SHP77 (cell line): ENCODE measurements at regions not wholly inside any gene's neighbourhood (a gene's known extent, or its start where the extent isn't known, plus 50 kb on each side); places are given as distances from the start of the nearest gene placed in this dataset.
"Not testable (repeated sequence)": the region's sequence is repeated elsewhere in the genome, so short reads cannot be mapped to it uniquely, and the experiment has no call there.

Source experiments
- DNase-seq, 2 experiments: peaks; one replicate each; lab custom pipeline; 2025; lab: John Stamatoyannopoulos, UW

GRCh38 chr4:179692222-179692621 lies 2250.0 kb upstream of the AGA start:
- DNase-seq = no peak

DNA sequence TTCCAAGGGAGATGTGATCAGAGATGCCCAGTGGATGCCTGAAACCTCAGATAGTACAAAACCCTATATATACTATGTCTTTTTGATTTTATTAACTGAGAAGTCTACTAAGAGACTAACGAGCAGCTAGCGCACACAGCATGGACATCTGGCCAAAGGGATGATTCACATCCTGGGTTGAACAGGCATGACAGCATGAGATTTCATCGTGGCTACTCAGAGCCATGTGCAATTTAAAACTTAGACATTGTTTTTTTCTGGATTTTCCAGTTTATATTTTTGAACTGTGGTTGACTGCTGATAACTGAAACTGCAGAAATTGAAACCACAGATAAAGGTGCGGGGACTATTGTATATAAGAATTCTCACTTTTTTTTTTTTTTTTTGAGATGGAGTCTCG lies 2252.9 kb upstream of the AGA start:
- no peak for DNase-seq

DNA sequence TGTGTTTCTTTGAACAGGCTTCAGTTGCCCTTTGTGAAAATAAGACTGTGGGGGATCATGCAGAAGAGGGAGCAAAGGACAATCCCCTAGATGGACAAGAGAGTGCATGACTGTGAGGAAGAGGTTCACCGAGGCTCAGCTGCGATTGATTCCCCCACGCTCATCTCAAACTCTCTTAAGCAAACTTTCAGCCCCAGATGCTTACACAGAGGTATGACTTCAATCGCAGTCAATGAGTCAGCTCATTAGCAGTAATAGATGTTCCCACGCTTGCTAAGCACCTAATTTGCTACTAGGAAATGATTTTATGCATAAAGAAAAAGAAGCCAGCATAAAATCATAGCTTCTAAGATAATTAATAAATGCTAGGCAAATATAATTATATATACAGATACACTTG lies 2256.1 kb upstream of the AGA start:
- DNase-seq = no peak

DNA sequence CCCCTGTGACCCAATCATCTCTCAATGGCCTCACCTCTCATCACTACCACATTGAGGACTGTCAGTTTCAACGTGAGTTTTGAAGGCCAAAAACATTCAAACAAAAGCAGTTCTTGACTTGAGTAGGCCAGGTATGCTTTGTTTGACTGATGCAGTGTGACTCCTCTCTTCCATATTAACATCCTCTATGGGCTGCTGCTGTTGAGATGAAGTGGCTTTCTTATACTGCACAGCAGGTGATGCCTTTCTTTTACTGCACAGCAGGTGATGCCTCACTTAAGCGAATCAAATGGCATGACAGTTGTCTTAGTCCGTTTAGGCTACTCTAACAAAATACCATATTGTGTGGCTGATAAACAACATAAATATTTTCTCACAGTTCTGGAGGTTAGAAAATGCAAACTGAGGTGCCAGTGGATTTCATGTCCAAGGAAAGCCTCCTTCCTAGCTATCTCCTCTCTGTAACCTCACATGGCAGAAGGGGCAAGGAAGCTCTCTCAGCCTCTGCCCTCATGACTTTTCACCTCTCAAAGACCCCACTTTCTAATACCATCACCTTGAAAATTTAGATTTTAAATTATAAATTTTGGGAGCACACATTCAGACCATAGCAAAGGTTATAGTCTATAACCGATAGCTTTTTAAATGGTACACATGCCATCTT lies 2267.9 kb upstream of the AGA start:
- DNase-seq = peak; percentile 7 to 29

GRCh38 chr4:179719766-179720450 lies 2277.7 kb upstream of the AGA start:
- no peak for DNase-seq

DNA sequence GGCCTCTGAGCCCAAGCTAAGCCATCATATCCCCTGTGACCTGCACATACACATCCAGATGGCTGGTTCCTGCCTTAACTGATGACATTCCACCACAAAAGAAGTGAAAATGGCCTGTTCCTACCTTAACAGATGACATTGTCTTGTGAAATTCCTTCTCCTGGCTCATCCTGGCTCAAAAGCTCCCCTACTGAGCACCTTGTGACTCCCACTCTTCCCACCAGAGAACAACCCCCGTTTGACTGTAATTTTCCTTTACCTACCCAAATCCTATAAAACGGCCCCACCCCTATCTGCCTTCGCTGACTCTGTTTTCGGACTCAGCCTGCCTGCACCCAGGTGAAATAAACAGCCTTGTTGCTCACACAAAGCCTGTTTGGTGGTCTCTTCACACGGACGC lies 2284.3 kb upstream of the AGA start:
- not testable (repeated sequence) for DNase-seq

DNA sequence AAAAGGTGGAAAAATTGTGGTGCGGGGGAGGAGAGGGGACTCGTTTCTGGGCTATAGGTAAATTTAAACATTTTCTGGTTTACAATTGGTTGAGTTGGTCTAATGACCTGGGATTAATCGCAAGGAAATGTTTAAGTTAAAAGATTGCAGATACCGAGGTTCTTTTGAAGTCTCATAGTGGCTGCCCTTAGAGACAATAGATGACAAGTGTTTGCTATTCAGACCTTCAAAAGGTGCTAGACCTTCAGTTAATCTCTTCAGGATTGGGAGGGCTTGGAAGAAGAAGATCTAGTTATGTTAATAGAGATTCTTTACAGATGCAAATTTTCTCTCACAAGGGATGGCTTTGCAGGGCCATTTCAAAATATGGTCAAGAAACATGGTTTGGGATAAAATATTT lies 2286.1 kb upstream of the AGA start:
- no peak for DNase-seq

DNA sequence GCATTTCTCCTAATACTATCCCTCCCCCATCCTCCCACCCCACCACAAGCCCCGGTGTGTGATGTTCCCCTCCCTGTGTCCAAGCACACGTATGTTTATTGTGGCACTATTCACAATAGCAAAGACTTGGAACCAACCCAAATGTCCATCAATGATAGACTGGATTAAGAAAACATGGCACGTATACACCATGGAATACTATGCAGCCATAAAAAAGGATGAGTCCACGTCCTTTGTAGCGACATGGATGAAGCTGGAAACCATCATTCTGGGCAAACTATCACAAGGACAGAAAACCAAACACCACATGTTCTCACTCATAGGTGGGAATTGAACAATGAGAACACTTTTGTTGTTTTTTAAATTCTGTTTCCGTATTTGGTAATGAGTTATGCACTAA lies 2294.6 kb upstream of the AGA start:
- DNase-seq = not testable (repeated sequence)

DNA sequence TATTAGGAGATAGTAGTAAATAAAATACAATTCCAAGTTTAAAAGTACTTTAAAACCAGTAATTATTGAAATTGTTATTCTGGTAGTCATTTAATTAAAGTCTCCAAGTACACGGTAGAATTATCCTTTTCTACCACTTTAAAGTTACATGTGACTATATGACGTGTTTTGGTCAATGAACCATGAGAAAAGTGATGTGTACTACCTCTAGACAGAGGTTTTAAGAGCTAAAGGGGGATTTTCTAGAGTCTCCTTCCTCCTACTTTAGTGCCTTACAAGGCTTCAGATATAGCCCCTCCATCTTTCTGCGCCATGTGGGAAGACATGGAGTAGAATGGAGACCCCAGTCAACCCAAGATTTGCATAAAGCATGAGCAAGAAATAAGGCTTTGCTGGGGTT lies 2296.6 kb upstream of the AGA start:
- DNase-seq = no peak

DNA sequence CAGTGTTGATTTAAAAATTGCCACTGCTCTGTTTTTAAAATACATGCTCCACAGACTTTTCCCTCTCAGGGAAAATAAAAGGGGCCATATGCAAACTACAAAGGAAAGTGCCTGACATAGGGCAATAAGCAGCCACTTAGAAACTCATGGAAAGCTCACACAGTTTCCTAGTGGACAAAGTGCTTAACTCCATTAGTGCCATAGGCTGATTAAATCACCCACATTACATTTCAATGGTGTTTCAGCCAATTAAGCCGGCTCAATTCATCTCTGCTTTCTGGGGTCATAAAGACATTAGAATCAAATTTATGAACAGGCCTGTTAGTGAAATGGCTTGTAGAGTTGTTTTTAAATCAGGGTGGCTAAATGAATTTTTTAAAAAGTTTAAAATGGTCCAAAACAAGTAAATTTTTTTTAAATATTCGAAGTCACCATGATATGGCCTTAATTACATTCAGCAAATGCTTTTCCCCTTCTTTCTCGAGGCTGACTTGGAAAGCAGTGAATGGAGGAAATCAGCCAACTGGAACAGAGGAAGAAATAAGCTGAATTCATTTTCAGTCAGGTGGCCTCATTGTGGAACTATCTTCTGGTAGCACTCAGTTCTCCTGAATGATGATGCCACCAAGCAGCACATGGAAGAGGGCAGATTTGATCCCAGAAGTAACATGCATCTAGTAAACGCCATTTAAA lies 2305.1 kb upstream of the AGA start:
- DNase-seq = no peak

DNA sequence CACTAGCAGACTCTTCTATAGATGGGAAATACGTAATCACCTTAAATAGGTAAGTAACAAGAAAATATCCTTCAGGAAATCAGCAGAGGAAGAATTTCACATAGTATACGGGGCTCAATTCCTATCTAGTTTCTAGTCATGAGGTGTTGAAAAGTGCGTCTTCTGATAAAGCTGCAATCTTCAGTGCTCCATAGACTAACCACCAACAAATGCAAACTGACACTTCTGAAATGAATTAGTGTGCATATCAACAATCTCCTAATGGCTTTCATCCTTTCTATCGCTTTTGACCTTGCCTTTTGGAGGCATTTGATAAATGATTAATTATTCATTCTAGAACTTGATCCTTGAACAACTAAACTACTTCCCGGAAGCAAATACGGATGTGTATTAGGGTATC lies 2306.6 kb upstream of the AGA start:
- no peak for DNase-seq

DNA sequence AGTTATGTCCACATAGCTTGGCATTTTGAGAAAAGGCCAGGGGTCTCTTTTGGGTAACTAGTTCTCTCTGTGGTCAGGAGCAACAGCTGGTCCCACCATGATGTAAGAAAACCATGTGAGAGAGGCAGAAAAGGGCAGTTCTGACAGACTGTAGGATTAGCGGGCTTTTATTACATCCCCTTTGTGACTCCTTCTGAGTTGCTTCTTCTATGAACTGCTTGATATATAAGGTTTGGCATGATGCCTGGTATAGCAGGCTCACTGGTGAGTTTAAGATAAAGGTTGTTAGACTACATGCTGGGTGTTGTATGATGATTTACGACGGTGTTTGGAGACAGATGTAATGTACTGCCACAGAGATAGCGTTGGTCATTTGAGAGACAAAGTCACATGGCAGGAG lies 2308.1 kb upstream of the AGA start:
- peak; percentile 32 to 41 for DNase-seq

- peak in 1 of 2 experiments; percentile 46 for DNase-seq
Measured at GRCh38 chr4:179751669-179752068, 2309.4 kb upstream of the AGA start.

- DNase-seq = no peak
Measured at GRCh38 chr4:179755322-179755721, 2313.1 kb upstream of the AGA start.

- no peak for DNase-seq
Measured at GRCh38 chr4:179757641-179758040, 2315.4 kb upstream of the AGA start.

DNA sequence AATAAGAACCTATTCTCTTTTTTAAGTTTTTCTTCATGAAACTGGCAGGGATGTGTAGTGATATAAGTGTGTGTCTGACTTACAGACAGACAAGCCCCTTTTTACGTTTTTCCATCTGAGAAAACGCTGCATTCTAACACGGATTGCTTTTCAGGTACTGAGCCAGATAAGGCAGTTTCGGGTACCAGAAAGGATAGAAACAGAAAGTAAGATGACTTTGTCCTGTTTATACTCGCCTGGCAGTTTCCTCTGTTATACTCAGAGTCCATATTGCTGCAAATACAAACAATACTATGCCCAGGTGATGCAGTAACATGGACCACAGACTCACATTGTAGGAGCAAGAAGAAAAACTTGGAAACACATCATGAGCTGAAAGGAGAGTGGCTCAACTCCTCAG lies 2320.6 kb upstream of the AGA start:
- DNase-seq = no peak

GRCh38 chr4:179766938-179767337 lies 2324.7 kb upstream of the AGA start:
- DNase-seq = no peak

- no peak for DNase-seq
Measured at GRCh38 chr4:179768996-179769395, 2326.8 kb upstream of the AGA start.

- DNase-seq = no peak
Measured at GRCh38 chr4:179797738-179798137, 2355.5 kb upstream of the AGA start.

GRCh38 chr4:179803857-179804256 lies 2361.6 kb upstream of the AGA start:
- no peak for DNase-seq

DNA sequence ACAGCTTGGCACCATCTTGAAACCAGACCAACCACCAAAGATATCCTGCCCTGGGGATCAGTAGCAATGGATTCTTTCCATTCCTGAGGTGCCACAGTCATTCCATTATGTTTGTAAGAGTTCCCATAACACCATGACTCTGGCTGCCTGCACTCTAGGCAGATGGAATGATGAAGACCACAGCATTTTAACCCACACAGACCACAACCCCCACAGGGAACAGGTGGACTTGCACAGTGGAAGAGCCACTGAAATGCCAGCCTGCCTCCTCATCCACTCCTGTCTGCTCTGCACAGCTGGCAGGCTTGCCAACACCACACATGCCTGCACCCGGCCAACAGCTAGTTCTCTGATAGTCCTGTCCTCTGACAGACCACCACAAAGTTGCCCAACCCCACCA lies 2362.2 kb upstream of the AGA start:
- no peak for DNase-seq

GRCh38 chr4:179817317-179817716 lies 2375.1 kb upstream of the AGA start:
- DNase-seq = no peak

DNA sequence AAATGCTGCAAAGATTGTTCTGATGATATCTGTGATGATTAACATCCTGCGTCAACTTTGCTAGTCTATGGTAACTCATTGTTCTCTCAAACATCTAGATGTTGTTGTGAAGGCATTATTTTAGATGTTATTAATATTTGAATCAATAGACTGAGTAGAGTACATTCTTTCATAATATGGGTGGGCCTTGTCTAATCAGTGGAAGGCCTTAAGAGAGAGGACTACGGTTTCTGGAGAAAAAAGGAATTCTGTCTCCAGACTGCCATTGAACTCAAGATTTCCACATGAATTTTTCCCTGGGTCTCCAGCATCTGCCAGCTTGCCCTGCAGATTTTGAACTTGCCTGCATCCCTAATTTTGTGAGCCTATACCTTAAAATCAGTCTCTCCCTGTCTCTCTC lies 2381.1 kb upstream of the AGA start:
- DNase-seq = no peak
